ENCODE measurements at regions not wholly inside any gene's neighbourhood (a gene's known extent, or its start where the extent isn't known, plus 50 kb on each side); places are given as distances from the start of the nearest gene placed in this dataset.

DNA sequence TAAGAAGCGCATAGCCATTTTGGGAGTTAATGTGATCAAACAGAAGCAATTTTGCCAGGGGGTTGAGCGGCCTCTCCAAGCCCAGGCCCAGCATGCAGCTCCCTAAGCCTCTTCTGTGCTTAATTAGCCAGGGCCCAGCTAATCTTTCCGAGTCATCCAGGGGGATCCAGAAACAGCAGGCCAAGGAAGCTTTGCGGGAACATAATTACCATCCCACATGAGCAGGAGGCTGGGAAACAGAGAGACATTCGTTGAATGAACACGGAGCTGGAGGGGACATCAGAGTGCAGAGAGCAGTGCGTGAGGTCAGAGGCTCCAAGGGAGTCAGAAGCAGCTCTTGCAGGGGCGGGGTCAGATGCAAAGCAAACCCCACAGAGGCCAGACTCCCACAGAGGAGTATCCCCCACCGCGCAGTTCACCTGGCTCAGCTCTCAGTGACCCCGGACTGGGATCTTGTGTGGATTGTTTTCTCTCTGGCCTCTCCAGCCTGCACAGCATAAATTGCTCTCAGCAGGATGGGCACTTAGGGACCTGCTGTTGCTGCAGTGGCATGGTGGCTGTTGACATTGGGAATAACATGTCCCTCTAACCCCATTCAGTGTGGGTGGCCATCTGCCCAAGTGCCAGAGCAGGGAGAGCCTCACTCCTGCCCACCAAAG, 657.4 kb downstream of the AJAP1 start:
- ChIA-PET POLR2A (no interaction called here), CTCF (no interaction called here)
- Mint-ChIP-seq H3K4me1 (no peaks in the 10 kb centered on the region), H3K27ac (no peak overlapping the region), H3K27me3 (ENCODE audit: low read depth) (peaks cover 6% of the 10 kb centered on the region), H3K9me3 (peaks cover 69% of the 10 kb centered on the region), H3K4me3 (no peak overlapping the region), H3K36me3 (peaks cover 69% of the 10 kb centered on the region)
- DNase-seq (ENCODE audit: low spot score), result no peak
- TF ChIP-seq, protein P1, sequence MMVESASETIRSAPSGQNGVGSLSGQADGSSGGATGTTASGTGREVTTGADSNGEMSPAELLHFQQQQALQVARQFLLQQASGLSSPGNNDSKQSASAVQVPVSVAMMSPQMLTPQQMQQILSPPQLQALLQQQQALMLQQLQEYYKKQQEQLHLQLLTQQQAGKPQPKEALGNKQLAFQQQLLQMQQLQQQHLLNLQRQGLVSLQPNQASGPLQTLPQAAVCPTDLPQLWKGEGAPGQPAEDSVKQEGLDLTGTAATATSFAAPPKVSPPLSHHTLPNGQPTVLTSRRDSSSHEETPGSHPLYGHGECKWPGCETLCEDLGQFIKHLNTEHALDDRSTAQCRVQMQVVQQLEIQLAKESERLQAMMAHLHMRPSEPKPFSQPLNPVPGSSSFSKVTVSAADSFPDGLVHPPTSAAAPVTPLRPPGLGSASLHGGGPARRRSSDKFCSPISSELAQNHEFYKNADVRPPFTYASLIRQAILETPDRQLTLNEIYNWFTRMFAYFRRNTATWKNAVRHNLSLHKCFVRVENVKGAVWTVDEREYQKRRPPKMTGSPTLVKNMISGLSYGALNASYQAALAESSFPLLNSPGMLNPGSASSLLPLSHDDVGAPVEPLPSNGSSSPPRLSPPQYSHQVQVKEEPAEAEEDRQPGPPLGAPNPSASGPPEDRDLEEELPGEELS (CRISPR knock-in tag; IDR thresholded peaks at IDR 0.05), result no peak
- no peak for TF ChIP-seq FOXK1 (CRISPR knock-in tag; IDR thresholded peaks at IDR 0.05)
- TF ChIP-seq, protein P2, sequence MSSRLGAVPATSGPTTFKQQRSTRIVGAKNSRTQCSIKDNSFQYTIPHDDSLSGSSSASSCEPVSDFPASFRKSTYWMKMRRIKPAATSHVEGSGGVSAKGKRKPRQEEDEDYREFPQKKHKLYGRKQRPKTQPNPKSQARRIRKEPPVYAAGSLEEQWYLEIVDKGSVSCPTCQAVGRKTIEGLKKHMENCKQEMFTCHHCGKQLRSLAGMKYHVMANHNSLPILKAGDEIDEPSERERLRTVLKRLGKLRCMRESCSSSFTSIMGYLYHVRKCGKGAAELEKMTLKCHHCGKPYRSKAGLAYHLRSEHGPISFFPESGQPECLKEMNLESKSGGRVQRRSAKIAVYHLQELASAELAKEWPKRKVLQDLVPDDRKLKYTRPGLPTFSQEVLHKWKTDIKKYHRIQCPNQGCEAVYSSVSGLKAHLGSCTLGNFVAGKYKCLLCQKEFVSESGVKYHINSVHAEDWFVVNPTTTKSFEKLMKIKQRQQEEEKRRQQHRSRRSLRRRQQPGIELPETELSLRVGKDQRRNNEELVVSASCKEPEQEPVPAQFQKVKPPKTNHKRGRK (CRISPR knock-in tag; IDR thresholded peaks at IDR 0.05; ENCODE audit: borderline replicate concordance), result no peak
- TF ChIP-seq HMGA2 (CRISPR knock-in tag; IDR thresholded peaks at IDR 0.05), result no peak
- no peak for TF ChIP-seq MYBL2 (CRISPR knock-in tag; IDR thresholded peaks at IDR 0.05)
- ATAC-seq, result no peak

DNA sequence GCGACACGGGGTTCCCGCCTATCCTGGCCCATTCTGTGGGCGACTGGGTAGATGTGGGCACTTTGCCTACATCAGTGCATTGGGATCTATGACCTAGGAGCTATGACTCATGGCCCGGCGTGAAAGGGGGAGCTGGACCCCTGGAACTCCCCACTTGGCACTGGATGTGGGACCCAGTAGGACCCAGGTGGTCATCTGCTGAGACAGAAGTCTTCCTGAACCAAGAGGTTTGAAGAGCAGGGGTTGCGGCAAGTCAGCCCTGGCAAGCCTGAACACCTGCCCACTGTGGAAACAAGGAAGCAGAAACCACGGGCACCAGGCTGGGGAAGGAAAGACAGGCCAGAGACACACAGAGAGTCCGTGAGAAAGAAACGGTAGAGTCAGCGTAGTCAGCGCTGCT, 656.7 kb downstream of the AJAP1 start:
- DNase-seq (ENCODE audit: low spot score) (no peak), ATAC-seq (no peak)
- ChIA-PET POLR2A (no interaction called here), CTCF (no interaction called here)
- Mint-ChIP-seq H3K27me3 (ENCODE audit: low read depth) (peaks cover 6% of the 10 kb centered on the region), H3K4me3 (no peak overlapping the region), H3K27ac (no peak overlapping the region), H3K36me3 (peaks cover 73% of the 10 kb centered on the region), H3K9me3 (peaks cover 72% of the 10 kb centered on the region), H3K4me1 (no peaks in the 10 kb centered on the region)
- TF ChIP-seq, protein P3, sequence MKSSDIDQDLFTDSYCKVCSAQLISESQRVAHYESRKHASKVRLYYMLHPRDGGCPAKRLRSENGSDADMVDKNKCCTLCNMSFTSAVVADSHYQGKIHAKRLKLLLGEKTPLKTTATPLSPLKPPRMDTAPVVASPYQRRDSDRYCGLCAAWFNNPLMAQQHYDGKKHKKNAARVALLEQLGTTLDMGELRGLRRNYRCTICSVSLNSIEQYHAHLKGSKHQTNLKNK (CRISPR knock-in tag; IDR thresholded peaks at IDR 0.05), result no peak
- no peak for TF ChIP-seq SMAD4 (CRISPR knock-in tag; IDR thresholded peaks at IDR 0.05)
- TF ChIP-seq ZNF219 (CRISPR knock-in tag; IDR thresholded peaks at IDR 0.05; ENCODE audit: borderline replicate concordance), result no peak
- TF ChIP-seq SMAD3 (CRISPR knock-in tag; IDR thresholded peaks at IDR 0.05; ENCODE audit: borderline replicate concordance), result no peak

DNA sequence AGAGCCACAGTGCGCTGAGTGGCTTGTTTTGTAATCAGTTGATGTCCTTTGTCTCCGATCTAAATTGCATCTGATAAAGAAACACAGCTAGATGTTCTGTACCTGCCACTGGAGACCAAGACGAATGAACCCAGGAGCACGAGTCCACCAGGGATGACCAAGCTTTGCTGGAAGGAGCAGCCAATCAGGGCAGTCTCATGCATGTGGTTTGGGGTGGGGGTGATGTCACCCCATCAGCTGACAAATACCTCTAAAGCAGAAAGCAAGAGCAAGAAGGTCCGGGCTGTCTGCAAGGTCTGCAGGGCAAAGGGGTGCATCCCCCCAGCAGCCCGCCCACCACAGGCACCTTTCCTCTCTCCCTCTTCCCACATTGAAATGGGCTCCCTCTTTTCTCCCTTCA, 653.8 kb downstream of the AJAP1 start:
- DNase-seq (ENCODE audit: low spot score) (no peak), ATAC-seq (no peak)
- Mint-ChIP-seq H3K27ac (no peak overlapping the region), H3K9me3 (peaks cover 72% of the 10 kb centered on the region), H3K4me3 (no peak overlapping the region), H3K36me3 (peaks cover 69% of the 10 kb centered on the region), H3K27me3 (ENCODE audit: low read depth) (peaks cover 5% of the 10 kb centered on the region; the same call in 1 of the 2 replicates), H3K4me1 (no peaks in the 10 kb centered on the region)
- ChIA-PET CTCF (no interaction called here), POLR2A (no interaction called here)
- no peak for TF ChIP-seq ESRRA (CRISPR knock-in tag; IDR thresholded peaks at IDR 0.05; ENCODE audit: borderline replicate concordance)
- TF ChIP-seq ZNF232 (CRISPR knock-in tag; IDR thresholded peaks at IDR 0.05), result no peak

DNA sequence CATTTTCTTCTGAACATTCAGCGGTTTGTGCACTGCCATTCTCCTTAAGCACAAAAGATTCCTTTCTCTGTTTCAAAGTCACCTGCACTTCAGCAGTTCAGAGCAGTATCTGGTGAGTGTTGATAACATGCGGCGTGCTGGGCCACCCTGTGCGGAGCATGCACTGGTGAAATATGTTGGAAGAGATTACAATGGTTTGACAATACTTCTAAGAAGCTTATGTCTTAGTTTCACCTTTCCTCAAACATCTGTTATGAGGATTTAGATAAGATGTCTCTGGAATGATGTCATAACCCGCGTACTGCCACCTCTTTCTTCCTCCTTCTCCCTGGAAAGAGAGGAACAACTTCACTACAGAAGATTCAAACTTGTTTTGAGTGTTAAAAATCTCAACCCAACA, 650.3 kb downstream of the AJAP1 start:
- TF ChIP-seq, protein P3 (CRISPR knock-in tag; IDR thresholded peaks at IDR 0.05), result no peak
- TF ChIP-seq TP53 (CRISPR knock-in tag; IDR thresholded peaks at IDR 0.05), result no peak
- no peak for TF ChIP-seq RELA (CRISPR knock-in tag; IDR thresholded peaks at IDR 0.05; ENCODE audit: borderline replicate concordance)
- no peak for TF ChIP-seq ZNF232 (CRISPR knock-in tag; IDR thresholded peaks at IDR 0.05)
- no peak for TF ChIP-seq ESRRA (CRISPR knock-in tag; IDR thresholded peaks at IDR 0.05; ENCODE audit: borderline replicate concordance)
- ChIA-PET CTCF (no interaction called here), POLR2A (no interaction called here)
- ATAC-seq (no peak), DNase-seq (ENCODE audit: low spot score) (no peak)
- Mint-ChIP-seq H3K4me3 (no peak overlapping the region), H3K27me3 (ENCODE audit: low read depth) (peaks cover 17% of the 10 kb centered on the region), H3K27ac (no peak overlapping the region), H3K36me3 (peaks cover 68% of the 10 kb centered on the region), H3K4me1 (no peaks in the 10 kb centered on the region), H3K9me3 (peaks cover 84% of the 10 kb centered on the region)

Data from WTC11 (cell line).